HG03039 (cell line): ENCODE measurements at regions not wholly inside any gene's neighbourhood (a gene's known extent, or its start where the extent isn't known, plus 50 kb on each side); places are given as distances from the start of the nearest gene placed in this dataset.

ENCODE experiments used
- ATAC-seq: cut with Tn5 transposase; IDR thresholded peaks from one replicate; pipeline ENCODE4 v1.9.1; 2021; ENCODE audit warnings: mild to moderate bottlenecking, moderate library complexity; ENCODE audit not compliant: unreplicated experiment

DNA sequence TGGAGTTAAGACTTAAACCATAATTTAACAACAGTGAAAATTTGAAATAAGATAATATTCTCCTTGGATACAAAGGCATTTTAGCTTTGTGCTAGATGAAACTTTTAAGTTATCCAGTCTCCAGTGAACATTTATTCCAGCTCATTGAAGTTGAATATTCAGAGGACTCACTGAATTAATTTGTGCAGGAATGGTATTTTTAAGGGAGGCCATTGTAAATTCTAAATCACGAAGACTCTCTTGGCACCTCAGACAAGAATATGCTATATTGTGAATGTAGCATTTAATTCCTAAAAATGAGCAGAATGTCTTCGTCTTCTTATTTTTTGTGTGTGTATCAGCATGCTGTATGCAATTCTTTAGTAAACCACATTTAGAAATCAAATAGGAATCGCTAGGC is 731.7 kb upstream of the RAB6C start:
- ATAC-seq, result no peak

DNA sequence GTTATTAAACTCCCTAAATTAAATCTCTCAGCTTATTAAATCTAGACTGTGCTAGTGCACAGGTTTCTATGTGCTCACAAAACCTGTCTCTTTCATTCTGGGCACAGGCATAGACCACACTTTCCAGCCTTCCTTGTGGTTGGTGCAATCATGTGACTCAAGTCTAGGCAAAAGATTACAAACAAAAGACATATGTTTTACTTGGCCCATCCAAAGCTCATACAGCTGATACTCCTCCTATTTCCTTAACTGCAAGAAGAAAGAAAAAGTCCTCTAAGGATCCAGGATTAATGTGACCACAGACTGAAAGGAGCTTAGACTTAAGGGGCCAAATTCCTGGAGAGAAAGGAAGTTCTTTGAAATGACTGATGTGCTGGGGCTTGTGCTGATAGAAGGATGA is 731.3 kb upstream of the RAB6C start:
- ATAC-seq, result no peak

DNA sequence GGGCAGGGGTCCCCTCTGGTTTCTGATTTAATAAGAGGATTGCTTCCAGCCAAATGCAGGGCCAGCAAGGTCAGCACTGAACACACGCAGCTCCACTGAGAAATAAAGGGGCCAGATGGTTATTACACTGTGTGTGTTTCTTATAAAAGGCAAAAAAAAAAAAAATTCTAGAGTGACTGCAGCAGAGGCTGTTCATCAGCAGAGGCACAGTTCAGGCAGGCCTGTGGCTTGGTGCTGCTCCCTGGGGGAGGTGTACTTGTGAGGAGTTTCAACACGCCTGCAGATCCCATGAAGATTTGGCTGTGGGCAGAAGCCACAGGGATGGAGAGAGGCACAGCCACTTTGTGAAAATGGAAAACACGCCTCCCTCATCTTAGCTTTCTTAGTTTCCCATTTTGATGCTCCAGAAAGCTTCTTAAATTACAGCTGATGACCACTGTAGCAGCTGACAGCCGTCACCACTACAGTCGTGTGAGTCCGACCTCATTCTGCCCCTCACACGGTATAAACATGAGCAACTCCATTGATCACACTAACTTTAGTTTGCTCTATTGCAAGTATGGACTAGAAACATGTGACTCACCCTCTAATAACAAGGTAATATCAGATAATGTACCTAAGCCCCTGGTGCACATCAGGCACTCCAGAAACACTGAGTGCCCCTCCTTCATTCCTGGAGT is 726.5 kb upstream of the RAB6C start:
- no peak for ATAC-seq

DNA sequence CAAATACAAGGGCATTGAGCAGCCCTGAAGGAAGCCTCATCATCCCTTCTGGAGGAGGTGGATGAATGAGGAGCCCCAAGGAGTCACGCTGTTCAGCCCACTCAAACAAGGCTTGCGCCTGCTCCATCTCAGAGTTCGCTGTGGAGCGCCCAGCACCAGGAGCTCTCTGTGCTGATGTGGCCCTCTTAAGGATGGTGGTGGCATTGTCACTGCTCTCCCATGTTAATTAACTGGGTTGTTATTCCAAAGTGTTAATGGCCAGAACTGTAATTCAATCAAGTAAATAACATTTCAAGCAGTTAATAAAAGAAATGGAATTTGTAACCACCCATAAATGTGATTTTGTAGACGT is 726.0 kb upstream of the RAB6C start:
- ATAC-seq, result no peak

DNA sequence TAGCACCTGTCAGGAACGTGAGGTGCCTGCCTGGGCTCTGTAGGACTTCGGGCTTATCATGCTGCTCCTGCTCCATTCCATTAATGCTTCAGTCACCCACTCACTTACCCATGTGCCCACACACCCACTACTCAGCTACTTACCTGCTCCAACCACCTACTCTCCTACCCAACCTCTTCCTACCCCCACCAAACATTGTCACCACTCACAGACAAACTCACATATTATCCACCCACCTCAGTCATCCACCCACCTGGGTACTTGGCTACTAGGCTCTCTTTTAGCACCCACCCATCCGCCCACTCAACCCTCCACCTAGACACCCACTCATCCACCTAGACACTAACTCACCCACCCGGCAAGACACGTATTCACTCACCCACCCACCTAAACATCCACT is 724.7 kb upstream of the RAB6C start:
- ATAC-seq, result no peak

DNA sequence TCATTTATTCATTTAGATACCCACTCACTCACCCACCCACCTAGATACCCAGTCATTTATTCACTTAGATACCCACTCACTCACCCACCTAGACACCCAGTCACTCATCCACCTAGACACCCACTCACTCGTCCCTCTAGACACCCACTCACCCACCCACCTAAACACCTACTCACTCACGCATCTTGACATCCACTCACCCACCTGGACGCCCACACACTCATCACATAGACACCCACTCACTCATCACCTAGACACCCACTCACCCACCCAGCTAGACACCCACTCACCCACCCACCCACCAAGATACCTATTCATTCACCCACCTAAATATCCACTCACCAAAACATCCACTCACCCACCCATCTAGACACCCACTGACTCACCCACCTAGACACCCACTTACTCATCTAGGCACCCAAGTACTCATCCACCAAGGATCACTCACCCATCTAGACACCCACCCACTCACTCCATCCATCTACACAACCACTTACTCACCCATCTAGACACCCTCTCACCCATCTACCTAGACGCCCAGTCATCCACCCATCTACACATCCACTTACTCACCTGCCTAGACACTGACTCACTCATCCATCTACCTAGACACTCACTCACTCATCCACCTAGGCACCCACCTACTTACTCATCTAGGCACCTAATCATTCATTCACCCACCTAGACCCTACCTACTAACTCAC is 723.7 kb upstream of the RAB6C start:
- no peak for ATAC-seq

DNA sequence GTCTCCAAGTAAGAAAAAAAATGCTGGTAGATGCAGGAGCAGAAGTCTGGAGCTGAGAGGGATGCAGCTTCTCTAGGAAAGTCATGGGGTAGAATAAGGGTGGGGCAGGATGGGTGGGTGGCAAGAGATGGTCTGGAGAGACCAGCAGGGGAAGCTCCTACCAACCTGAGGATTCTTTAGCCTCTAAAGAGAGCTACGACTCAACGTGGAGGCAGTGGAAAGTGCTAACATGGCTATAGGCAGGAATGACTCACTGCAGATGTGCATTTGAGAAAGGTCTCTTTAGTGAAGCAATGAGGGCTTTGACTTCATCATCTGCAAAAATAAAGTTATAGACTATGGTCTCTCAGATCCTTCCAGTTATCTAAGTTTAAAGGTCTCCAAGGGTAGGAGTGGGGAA is 722.8 kb upstream of the RAB6C start:
- ATAC-seq, result no peak

DNA sequence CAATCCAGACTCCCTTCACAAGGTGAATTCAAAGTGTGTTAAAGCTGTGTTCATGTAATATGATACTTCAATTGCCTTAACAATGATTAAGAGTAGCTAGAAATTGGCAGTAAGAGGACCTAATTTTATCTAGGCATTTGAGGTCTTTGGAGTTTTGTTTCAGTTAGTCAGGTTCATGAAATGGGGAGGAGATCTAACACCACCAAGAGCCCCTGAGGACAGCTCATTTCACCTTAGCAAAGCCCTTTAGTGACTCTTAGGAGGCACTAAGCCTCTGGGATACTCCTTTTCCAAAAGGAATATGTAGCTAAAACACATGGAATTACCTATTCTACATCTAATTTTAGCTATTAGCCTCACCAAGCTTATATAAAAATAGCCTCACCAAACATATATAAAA is 716.5 kb upstream of the RAB6C start:
- ATAC-seq, result no peak

DNA sequence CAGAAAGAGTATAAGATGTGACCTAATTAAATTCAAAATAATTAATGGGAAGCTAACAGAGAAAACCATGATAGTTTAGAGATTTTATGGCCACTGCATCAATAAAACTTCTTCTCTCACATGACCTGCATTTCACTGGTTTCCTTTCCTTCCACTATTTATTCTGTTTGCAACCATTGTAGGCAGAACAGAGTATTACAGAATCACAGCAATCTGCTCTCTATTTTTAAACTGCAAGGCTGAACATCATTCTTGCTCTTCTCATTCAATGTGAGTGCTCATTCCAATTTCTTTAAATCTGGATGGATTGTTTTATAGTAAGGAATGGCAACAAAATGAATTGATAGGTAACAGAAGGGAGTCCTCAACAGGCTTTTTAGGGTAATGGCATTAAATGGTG is 715.5 kb upstream of the RAB6C start:
- ATAC-seq, result no peak

DNA sequence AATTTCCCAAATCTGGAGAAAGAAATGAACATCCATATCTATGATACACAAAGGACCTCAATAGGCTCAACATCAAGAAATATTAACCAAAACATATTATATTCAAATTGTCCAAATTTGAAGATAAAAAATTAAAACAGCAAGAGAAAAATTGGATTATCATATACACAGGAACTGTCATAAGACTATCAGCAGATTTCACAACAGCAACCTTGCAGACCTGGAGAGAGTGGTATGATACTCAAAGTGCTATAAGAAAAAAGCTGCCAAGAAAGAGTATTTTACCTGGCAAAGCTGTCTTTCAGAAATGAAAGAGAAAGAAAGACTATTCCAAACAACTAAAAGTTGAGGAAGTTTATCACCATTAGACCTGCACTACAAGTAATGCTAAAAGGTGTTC is 711.9 kb upstream of the RAB6C start:
- ATAC-seq, result no peak

DNA sequence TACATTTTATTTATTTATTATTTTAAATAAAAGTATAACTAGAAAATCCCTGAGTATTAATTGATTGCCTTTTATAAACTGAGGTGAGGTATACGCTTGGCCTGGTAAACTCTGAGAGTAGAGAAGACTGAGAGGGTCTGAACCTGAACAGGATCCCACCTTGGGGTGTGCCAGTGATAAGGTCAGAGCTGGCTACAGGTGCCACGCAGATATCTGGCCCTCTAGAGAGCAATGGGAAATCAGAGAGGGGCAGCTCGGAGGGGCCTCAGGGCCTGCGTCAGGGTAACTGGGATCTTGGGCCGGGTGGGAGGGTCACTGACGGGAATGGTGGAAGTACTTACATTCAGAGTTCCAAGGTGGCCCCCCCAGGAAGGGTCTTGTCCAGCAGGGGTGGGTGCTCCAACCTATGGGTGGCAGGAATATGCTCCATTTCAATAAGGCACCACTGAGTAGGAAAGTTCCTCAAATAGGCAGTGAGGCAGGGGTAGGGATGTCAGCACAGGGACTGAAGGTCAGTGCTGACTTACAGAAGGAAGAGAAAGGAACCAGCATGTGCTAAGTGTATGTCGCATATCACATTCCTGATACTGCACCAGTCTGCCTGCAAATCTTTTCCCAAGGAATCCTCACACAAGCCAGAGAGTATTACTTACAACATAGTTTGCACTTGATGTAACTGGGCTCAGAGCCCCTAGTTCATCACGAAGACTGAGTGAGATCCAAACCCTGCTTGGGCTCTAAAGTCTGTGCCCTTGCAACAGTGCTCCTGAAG is 706.0 kb upstream of the RAB6C start:
- ATAC-seq, result no peak

DNA sequence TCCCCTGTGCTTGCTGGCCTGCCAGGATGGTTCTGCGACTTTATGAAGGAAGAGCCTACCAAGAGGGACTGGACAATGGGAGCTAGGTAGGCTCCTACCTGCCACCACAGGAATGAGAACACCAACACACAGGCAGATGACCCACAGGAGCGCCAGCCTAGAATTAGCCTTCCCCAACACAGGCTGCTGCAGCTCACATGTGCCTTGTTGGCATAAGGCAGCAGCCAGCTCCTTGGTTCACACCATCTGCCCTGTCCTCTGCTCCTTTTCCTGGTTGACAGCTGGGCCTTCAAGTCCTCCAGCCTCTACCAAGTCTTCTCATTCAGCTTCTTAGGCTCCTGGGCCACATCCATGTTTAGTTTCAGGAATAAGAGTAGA is 705.4 kb upstream of the RAB6C start:
- ATAC-seq, result no peak

DNA sequence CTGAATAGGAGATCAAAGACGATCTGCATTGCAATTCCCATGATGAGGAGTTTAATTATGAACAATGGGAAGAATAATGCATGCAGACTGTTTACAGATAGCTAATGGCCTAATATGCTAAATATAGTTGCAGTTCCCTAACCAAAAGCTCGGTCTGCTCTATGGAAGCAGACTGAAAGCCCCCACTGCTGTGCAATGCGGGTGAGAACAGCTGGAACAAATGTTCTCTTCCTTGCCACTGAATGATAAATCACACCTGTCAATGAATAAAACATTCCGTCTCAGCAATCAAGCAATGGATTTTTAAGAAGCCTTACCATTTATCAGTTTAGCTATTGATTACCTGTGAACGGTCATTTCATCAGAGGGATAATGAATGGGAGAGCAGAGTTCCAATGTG is 704.5 kb upstream of the RAB6C start:
- ATAC-seq, result no peak

DNA sequence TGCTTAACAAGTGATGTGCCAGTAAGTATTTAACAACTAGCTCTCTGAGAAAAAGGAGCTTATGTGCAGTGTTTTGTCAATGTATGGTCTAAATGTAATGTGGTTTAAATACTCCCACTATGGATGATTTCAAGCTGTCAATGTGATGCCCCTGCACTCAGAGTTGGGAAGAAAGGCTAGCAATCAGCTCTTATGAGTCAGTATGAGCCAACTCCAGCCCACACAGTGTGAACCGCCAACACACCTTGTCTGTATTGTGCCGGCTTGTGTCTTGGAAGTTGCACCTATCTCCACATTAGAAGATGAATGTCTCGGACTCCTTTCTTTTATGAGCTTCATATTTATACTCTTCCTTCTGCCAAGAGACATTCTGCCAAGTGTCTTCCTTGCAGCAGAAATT is 703.8 kb upstream of the RAB6C start:
- no peak for ATAC-seq

DNA sequence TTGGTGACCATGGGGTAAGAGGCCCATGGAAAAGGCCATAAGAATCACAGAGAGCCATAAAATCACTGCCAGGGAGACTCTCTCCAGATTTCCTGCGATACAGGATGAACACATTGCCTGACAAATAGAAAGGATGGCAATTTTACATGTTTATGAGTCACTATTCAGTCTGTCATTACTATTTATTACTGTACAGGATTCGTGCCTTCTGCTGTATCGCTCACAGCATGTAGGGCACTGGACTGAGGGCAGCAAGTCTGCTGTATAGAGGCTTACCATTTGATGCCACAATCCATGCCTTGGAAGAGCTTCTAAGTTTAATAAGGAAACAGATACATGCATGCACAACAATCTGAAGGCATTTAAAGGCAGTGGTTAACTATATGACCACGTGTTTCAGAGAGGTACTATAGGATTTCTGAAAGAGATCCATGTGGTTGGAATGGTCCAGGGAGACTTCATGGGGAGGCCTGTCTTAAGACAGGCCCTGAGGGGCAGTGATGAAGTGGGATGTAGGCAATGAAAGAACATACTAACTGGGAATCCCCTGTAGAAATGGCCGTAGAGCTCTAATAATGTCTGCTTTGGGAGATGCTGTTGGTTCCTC is 702.4 kb upstream of the RAB6C start:
- ATAC-seq, result no peak

DNA sequence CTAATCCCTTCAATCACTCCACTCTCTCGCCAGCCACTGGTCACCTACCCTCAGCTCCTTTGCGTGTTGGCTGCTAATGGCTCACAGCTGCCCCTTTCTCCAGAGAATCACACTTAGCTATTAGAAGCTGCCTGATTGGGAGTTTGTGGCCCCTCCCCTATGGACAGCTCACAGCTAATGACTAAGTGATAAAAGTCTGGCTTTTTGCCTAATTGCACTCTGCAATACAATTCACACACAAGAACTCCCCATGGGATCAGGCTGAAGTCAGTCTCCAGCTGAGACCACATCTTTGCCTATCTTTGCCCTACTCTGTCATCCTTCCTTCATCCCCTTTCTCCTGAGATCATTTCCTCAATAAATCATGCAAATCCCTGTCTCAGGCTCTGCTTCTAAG is 701.9 kb upstream of the RAB6C start:
- no peak for ATAC-seq

DNA sequence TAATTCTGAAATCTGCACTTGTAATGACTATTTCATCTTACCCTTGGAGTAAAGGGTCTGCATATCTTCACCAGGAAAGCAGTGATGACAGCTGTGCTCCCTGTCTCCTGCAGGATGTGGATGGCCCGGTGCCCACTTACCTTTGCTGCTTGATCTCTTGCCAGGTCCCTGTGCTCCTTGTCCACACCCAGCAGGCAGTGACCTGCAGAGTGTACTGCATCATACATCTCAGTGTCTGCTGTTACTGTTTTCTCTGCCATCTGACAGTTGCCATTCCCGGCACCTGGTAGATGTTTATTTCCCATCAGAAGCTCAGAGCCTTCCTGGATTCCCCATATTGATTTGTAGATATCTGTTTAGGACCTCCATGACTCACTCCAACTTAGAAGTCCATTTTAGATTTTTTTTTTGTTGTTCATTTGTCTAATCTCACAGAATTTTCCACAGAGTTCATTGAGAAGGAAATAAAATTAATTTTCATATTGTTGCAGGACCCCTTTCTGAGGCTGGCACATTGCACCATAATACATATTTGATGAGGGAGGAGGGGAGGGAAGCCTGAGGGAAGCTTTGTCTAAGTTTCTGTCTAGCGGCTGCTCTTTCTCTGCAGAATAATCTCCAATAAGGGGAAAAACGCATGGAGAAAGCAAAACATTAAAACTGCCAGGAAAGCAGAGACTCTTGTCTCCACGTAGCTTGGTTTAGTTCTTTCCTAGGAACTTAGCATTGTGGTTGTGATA is 697.5 kb upstream of the RAB6C start:
- ATAC-seq, result no peak

DNA sequence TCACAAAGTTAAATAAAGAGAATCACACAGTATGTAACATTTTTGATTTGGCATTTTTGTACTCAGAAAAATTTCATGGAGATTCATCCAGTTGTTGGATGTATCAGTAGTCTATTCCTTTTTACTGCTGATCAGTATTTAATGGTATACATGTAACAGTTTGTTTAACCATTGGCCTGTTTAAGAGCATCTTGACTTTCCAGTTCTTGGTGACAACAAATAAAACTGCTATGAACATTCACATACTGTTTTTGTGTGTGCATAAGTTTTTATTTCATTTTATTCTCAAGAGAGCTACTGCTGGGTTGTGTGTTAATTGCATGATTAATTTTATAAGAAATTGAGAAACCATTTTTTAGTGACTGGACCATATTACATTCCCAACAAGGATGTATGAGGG is 694.5 kb upstream of the RAB6C start:
- ATAC-seq, result no peak

DNA sequence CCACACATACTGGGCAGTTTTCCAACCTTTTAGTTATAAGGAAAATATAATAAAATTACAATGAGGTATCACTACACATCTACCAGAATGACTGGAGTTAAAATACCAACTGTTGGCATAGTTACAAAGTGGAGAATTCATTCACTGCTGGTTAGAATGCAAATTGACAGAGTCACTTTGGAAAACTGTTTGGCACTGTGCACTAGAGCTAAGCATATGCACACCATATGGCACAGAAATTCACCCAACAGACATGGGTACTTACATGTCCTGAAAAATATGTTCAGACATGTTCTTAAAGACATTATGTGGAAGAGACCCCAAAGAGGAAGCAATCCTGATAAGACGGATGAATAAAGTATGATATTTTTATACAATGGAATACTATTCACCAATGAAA is 686.1 kb upstream of the RAB6C start:
- no peak for ATAC-seq

DNA sequence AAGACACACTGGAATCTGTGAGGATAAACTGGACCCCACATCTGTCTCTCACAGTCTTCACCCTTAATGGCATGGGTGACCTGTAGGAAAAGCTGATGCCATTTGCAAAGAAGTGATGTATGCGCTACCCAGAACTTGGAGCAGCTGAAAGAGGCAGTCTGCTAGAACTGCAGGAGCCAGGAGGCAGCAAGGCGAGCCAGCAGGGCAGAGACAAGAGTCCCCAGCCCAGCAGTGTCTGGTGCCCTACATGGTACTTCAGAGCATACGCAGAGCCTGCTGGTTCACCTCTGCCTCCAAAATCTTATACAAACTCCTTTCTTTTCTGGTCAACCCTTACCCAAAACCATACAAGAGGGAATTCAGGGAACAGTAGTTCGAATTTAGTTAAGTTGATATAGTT is 683.1 kb upstream of the RAB6C start:
- no peak for ATAC-seq

DNA sequence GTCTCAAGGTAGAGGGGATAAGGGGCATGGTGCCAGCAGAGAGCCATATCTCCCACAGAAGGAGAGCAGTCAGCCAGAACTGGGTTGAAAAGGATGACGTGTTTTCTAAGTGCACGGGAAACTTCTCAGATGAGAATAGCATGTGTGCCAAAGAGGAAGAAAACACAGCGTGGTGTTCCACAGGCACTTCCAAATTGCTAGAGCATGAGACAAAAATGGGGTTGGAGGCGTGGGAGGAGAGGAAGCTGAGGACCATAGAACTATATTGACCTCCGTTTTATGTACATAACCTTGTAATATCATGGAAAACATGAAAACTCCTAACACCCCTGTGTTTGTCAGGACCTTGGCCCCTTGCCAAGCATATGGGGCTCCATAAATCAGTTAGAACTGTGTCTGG is 682.7 kb upstream of the RAB6C start:
- ATAC-seq, result no peak
